NB4 (cell line): ENCODE measurements at regions not wholly inside any gene's neighbourhood (a gene's known extent, or its start where the extent isn't known, plus 50 kb on each side); places are given as distances from the start of the nearest gene placed in this dataset.

Source experiments
- CTCF ChIP-seq: IDR thresholded peaks from one replicate; pipeline ENCODE4 v1.5.1; 2012; ENCODE audit warnings: low read depth, low read length
- MAX ChIP-seq: IDR thresholded peaks from 2 replicates; pipeline ENCODE4 v1.6.1; 2011; ENCODE audit warnings: low read depth, low read length
- POLR2A ChIP-seq: IDR thresholded peaks from 2 replicates; pipeline ENCODE4 v1.6.1; 2011; ENCODE audit warnings: mild to moderate bottlenecking; ENCODE audit not compliant: insufficient read length; ENCODE audit errors: extremely low read depth

GRCh38 chr1:194917769-194918168 lies 1690.5 kb downstream of the KCNT2 start:
- TF ChIP-seq CTCF (no peak), POLR2A (no peak), MAX (no peak)
